ENCODE measurements at regions not wholly inside any gene's neighbourhood (a gene's known extent, or its start where the extent isn't known, plus 50 kb on each side); places are given as distances from the start of the nearest gene placed in this dataset.
"Not testable (repeated sequence)": the region's sequence is repeated elsewhere in the genome, so short reads cannot be mapped to it uniquely, and the experiment has no call there.

- no peak overlapping the region for H3K4me2 ChIP-seq (ENCODE audit: low read depth, low read length, poor library complexity, severe bottlenecking)
- no peaks in the 10 kb centered on the region for H3K4me1 ChIP-seq (ENCODE audit: insufficient read depth, low read length, poor library complexity, severe bottlenecking)
- no peak overlapping the region for H3K4me3 ChIP-seq (ENCODE audit: low read length, poor library complexity, severe bottlenecking)
- H2AFZ ChIP-seq (ENCODE audit: low read length), result no peak overlapping the region
- no peak for TF ChIP-seq EZH2phosphoT487 (IDR thresholded peaks at IDR 0.05; ENCODE audit: borderline replicate concordance)
- no peak for TF ChIP-seq CTCF (conservative IDR thresholded peaks at IDR 0.05; ENCODE audit: low read length)
- H3K79me2 ChIP-seq (ENCODE audit: insufficient read depth, low read length), result no peaks in the 10 kb centered on the region
- H4K20me1 ChIP-seq (ENCODE audit: insufficient read depth, low read length, poor library complexity, severe bottlenecking), result no peaks in the 10 kb centered on the region
- H3K36me3 ChIP-seq (ENCODE audit: insufficient read depth, low read length), result no peaks in the 10 kb centered on the region
- H3K9me2 ChIP-seq (replicated peaks; ENCODE audit: low read depth, low read length), result no peaks in the 10 kb centered on the region
- H3K9ac ChIP-seq (ENCODE audit: low read depth, low read length, poor library complexity, severe bottlenecking), result no peak overlapping the region
- H3K27me3 ChIP-seq (ENCODE audit: insufficient read depth, low read length, poor library complexity, severe bottlenecking), result no peaks in the 10 kb centered on the region
- H3F3A ChIP-seq (ENCODE audit: low read depth), result no peaks in the 10 kb centered on the region
- no peaks in the 10 kb centered on the region for H3K9me3 ChIP-seq (ENCODE audit: insufficient read depth, low read depth, low read length)
Observed at GRCh38 chr2:195238826-195239225, 418.2 kb upstream of the SLC39A10 start.

DNA sequence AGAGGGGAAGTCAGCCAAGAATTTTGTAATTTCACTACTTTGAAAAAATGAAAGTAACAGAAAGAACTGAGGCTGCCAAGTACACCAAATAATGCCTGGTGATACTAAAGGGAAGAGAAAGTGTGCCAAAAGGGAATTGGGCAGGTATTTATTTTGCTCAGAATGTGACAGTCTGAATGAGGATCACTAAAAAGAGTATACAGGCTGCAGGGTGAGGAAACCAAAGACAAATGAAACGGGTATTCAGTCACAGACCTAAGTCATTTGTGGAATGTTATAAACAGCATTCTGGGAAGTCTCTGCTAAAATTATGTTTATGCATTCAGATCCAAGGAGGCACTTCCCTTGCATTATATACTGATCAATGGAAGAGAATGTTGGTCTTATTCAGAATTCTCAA lies 418.6 kb upstream of the SLC39A10 start:
- Histone ChIP-seq H3K79me2 (ENCODE audit: insufficient read depth, low read length) (no peaks in the 10 kb centered on the region), H3K36me3 (ENCODE audit: insufficient read depth, low read length) (no peaks in the 10 kb centered on the region), H3K4me3 (ENCODE audit: low read length, poor library complexity, severe bottlenecking) (no peak overlapping the region), H3K9me2 (replicated peaks; ENCODE audit: low read depth, low read length) (no peaks in the 10 kb centered on the region), H3F3A (ENCODE audit: low read depth) (no peaks in the 10 kb centered on the region), H3K9me3 (ENCODE audit: insufficient read depth, low read depth, low read length) (no peaks in the 10 kb centered on the region), H2AFZ (ENCODE audit: low read length) (peak overlapping the region; percentile 58), H3K27me3 (ENCODE audit: insufficient read depth, low read length, poor library complexity, severe bottlenecking) (no peaks in the 10 kb centered on the region), H3K4me1 (ENCODE audit: insufficient read depth, low read length, poor library complexity, severe bottlenecking) (no peaks in the 10 kb centered on the region), H4K20me1 (ENCODE audit: insufficient read depth, low read length, poor library complexity, severe bottlenecking) (no peaks in the 10 kb centered on the region), H3K4me2 (ENCODE audit: low read depth, low read length, poor library complexity, severe bottlenecking) (no peak overlapping the region), H3K9ac (ENCODE audit: low read depth, low read length, poor library complexity, severe bottlenecking) (no peak overlapping the region)
- no peak for TF ChIP-seq CTCF (conservative IDR thresholded peaks at IDR 0.05; ENCODE audit: low read length)
- no peak for TF ChIP-seq EZH2phosphoT487 (IDR thresholded peaks at IDR 0.05; ENCODE audit: borderline replicate concordance)

DNA sequence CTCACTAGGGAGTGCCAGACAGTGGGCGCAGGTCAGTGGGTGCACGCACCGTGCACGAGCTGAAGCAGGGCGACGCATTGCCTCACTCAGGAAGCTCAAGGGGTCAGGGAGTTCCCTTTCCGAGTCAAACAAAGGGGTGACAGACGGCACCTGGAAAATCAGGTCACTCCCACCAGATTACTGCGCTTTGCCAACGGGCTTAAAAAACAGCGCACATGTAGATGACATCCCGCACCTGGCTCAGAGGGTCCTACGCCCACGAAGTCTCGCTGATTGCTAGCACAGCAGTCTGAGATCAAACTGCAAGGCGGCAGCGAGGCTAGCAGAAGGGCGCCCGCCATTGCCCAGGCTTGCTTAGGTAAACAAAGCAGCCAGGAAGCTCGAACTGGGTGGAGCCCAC lies 428.5 kb upstream of the SLC39A10 start:
- not testable (repeated sequence) for H3K9ac ChIP-seq (ENCODE audit: low read depth, low read length, poor library complexity, severe bottlenecking); H4K20me1 ChIP-seq (ENCODE audit: insufficient read depth, low read length, poor library complexity, severe bottlenecking); H3K79me2 ChIP-seq (ENCODE audit: insufficient read depth, low read length); H3K9me3 ChIP-seq (ENCODE audit: insufficient read depth, low read depth, low read length); H2AFZ ChIP-seq (ENCODE audit: low read length); H3K36me3 ChIP-seq (ENCODE audit: insufficient read depth, low read length); H3K4me1 ChIP-seq (ENCODE audit: insufficient read depth, low read length, poor library complexity, severe bottlenecking); H3F3A ChIP-seq (ENCODE audit: low read depth); H3K4me2 ChIP-seq (ENCODE audit: low read depth, low read length, poor library complexity, severe bottlenecking); H3K9me2 ChIP-seq (replicated peaks; ENCODE audit: low read depth, low read length); H3K27me3 ChIP-seq (ENCODE audit: insufficient read depth, low read length, poor library complexity, severe bottlenecking); H3K4me3 ChIP-seq (ENCODE audit: low read length, poor library complexity, severe bottlenecking)

DNA sequence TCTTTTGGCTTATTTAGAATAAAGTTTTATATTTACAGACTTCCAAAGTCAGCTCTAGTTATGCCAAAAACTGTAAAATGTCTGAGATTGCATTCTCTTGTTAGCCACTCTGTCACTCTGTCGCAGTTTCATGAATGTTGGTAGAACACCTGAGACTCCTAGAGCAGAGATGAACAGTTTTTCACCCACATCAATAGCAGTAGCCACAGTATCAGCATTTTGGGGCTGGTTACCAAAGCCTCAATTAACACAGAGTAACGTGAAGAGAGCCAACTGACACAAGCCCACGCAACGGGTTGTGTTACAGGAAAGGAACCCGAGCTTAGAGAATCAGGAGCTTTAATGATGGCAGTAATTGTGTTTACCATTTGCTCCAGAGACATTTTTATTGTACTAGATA lies 443.0 kb upstream of the SLC39A10 start:
- TF ChIP-seq EZH2phosphoT487 (IDR thresholded peaks at IDR 0.05; ENCODE audit: borderline replicate concordance) (no peak), CTCF (conservative IDR thresholded peaks at IDR 0.05; ENCODE audit: low read length) (no peak)

More for the DNA sequence above, 443.0 kb upstream of the SLC39A10 start:
- H3F3A ChIP-seq (ENCODE audit: low read depth), result no peaks in the 10 kb centered on the region
- H3K9ac ChIP-seq (ENCODE audit: low read depth, low read length, poor library complexity, severe bottlenecking), result no peak overlapping the region
- no peaks in the 10 kb centered on the region for H3K9me2 ChIP-seq (replicated peaks; ENCODE audit: low read depth, low read length)
- no peaks in the 10 kb centered on the region for H3K9me3 ChIP-seq (ENCODE audit: insufficient read depth, low read depth, low read length)
- H3K36me3 ChIP-seq (ENCODE audit: insufficient read depth, low read length), result no peaks in the 10 kb centered on the region
- no peak overlapping the region for H2AFZ ChIP-seq (ENCODE audit: low read length)
- no peak overlapping the region for H3K4me2 ChIP-seq (ENCODE audit: low read depth, low read length, poor library complexity, severe bottlenecking)
- H3K4me3 ChIP-seq (ENCODE audit: low read length, poor library complexity, severe bottlenecking), result no peak overlapping the region
- no peaks in the 10 kb centered on the region for H4K20me1 ChIP-seq (ENCODE audit: insufficient read depth, low read length, poor library complexity, severe bottlenecking)
- H3K79me2 ChIP-seq (ENCODE audit: insufficient read depth, low read length), result no peaks in the 10 kb centered on the region
- no peaks in the 10 kb centered on the region for H3K27me3 ChIP-seq (ENCODE audit: insufficient read depth, low read length, poor library complexity, severe bottlenecking)
- no peaks in the 10 kb centered on the region for H3K4me1 ChIP-seq (ENCODE audit: insufficient read depth, low read length, poor library complexity, severe bottlenecking)
